Stimulated activated CD8-positive, alpha-beta memory T cell treated with anti-CD3 and anti-CD28 coated beads, Interleukin-4, amount 100 ng/mL, for 4 hours (primary cell): ENCODE measurements at regions not wholly inside any gene's neighbourhood (a gene's known extent, or its start where the extent isn't known, plus 50 kb on each side); places are given as distances from the start of the nearest gene placed in this dataset.
"Not testable (repeated sequence)": the region's sequence is repeated elsewhere in the genome, so short reads cannot be mapped to it uniquely, and the experiment has no call there.

Experiments used
- DNase-seq, 2 donors: peaks; one replicate each; pipeline ENCODE4 v3.0.0-alpha.2; 2020; ENCODE audit warnings: low read depth in 2 of 2, low spot score in 1 of 2

DNA sequence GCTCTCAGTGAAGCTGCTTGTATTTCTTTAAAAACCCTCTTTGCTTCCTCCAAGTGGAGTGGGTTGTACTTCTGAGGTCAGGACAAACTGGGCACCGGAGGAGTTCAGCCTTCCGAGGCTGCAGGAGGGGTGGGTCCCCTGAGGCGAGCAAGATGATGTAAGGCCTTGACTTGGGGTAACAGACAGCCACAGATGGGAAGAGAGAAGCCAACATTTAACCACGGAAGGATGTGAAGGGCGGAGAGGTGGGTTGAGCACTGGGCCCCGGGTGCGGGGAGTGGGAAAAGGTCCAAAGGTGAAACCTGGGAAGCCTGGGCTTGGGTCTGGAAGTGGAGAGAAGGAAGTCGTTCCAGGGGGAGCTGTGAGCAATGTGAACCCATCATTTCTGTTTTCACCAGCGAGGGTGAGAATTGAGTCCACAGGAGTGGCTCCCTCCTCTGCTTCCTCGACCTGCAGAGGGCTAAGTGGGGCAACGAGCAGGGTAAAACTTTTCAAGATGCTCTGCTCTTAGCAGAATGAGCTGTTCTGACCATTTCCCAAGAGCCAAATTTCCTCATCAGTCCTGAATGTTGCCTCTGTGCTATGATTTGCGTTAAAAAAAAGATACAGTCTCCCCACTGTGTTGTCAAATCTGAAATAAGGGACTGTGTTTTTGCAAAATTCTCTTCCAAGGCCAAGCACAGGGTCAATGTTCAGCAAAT, 137.7 kb upstream of the CRHR1 start:
- no peak for DNase-seq

DNA sequence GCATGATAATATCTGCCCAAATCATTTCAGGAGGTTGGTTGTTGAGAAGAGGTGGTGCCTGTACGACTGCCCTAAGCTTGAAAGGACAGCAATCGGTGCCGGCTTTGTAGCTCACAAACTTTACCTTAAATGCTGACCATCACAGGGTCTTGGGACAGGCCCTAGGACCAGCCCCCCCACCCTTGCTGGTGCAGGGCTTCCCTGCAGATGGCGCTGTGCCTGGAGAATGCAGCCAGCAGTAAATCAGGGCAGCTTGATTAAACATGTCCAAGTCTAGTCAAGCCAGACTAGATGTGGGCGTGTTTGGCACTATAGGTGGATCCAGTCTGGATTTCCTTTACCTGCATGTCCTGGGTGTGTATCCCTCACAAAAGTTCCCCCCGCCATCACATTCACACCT, 135.5 kb upstream of the CRHR1 start:
- DNase-seq: no peak

GRCh38 chr17:45649796-45650195, 134.3 kb upstream of the CRHR1 start:
- no peak for DNase-seq

GRCh38 chr17:45650561-45650960, 133.6 kb upstream of the CRHR1 start:
- no peak for DNase-seq

GRCh38 chr17:45651145-45651709, 132.9 kb upstream of the CRHR1 start:
- DNase-seq: no peak

GRCh38 chr17:45653616-45654015, 130.5 kb upstream of the CRHR1 start:
- no peak for DNase-seq

DNA sequence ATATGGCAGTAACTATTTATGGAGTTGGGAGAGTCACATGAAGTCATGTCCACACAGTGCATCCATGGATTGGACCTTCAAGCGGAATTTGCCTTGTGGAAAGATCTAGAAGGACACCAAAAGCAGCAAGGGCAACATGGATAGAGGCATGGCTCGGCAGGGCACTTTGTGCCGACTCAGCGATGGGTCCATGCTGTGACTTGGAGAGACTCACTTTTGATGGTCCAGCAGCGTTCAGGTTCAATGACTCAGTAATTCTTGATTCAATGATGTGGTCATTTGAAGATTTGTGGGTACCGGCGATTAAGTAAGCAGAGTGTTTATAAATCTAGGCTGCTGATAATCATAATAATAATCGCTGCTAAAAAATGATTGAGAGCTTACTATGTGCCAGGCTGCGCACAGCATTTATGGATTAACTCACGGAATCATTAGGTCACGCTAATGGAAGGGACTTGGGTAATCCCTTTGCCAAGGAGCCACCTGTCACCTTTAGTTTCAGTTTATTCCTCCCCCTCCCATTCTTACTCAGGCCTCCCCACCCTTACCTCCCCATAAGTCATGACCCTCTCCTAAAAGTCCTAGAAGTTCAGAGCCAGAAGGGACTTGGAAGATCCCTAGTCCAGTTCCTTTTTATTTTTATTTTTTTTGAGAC, 127.5 kb upstream of the CRHR1 start:
- no peak for DNase-seq

DNA sequence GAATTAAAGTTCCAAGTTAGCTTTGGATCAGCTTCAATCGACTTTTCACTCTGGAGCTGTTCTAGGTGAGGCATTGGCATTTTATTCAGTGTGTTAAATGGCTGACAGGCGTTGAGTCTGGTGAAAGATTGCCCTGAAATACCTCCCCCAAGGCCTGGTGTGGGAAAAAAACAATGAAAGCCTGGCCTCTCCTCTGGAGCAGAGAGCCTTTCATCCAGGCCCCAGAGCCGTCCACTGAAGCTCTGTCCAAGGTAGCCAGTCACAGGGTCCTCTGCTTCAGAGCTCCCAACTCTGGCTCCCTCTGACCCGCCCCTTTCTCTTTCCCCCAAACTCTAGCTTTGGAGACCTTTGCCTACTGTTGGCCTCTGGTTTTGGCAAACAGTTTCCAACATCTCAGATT, 123.6 kb upstream of the CRHR1 start:
- DNase-seq: no peak

DNA sequence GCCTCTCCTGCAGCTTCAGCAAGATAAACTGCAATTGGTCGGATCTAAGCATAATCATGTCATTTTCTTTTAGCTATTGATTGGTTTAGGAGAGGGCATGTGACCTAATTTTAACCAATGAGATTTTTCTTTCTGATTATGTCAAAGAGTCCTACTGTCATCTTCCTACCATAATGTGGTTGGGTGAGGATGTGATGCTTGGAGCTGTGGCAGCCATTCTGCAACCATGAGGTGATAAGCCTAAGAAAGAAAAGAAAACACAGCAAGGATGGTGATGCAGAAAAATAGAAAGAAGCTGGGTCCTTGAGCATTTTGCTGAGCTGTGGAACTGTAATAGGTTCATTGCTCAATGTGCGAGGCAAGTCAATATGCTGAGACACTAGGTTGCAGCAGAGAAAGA, 121.7 kb upstream of the CRHR1 start:
- no peak for DNase-seq

- no peak for DNase-seq
These were observed 120.3 kb upstream of the CRHR1 start for GRCh38 chr17:45663772-45664171.

GRCh38 chr17:45664921-45665320, 119.2 kb upstream of the CRHR1 start:
- no peak for DNase-seq

GRCh38 chr17:45666046-45666600, 118.0 kb upstream of the CRHR1 start:
- no peak for DNase-seq

GRCh38 chr17:45666641-45667040, 117.5 kb upstream of the CRHR1 start:
- no peak for DNase-seq

GRCh38 chr17:45667591-45668171, 116.4 kb upstream of the CRHR1 start:
- DNase-seq: no peak

DNA sequence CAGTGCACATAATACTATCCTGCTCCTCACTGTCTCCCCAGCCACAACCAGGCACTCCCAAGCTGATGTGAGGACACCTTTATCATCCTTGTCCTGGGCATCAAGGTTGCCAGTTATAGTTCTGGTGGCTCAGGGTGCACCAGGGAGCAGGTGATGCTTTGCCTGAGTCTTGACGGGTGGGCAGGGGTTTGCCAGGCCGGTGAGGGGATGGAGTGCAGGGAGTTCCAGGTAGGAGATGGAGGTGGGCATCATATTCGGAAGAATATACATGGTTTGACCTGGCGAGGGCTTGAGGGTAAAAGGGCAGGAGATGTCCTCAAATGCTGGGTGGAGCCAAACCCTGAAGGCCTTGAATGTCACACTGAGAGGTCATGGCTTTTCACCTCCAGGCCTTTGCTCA, 115.8 kb upstream of the CRHR1 start:
- no peak for DNase-seq

DNA sequence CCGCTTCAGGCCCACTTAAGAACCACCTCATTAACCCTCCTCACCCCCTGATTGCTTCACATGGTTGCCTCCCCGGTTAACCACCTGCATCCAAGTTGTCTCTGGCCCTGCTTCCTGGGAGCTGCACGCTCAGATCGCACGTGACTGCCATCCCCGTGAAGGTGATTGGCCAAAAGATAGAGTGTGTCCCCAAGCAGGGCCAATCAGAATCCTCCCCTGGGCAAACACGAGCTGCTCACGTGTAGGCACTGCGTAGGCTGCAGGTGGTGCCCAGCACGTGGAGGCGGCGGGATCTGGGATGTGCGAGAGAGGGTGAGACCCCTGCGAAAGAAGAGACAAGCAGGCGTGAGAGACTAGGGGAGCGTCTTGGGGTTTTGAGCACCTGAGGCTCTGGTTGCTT, 111.8 kb upstream of the CRHR1 start:
- no peak for DNase-seq

DNA sequence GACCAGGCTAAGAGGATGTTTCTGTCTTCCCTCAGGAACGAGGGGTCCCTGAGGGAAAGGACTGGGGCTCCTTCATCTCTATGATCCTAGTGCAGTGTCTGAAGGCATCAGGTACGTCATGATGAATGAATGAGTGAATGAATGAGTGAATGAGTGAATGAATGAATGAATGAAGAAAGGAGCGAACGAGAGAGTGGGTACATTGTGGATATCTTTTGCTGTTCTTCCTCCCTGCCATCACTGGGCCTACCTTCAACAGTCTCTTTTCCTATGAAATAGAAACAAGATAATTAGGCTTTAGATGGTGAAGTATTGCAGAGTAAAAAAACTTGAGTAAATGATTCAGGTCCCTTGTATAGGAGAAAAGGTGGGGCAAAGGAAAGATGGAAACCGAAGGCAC, 111.3 kb upstream of the CRHR1 start:
- DNase-seq: no peak

DNA sequence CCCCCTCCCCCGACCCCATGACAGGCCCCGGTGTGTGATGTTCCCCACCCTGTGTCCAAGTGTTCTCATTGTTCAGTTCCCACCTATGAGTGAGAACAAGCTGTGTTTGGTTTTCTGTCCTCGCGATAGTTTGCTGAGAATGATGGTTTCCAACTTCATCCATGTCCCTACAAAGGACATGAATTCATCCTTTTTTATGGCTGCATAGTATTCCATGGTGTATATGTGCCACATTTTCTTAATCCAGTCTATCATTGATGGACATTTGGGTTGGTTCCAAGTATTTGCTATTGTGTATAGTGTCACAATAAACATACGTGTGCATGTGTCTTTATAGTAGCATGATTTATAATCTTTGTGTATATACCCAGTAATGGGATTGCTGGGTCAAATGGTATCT, 110.4 kb upstream of the CRHR1 start:
- not testable (repeated sequence) for DNase-seq

GRCh38 chr17:45675012-45675411, 109.1 kb upstream of the CRHR1 start:
- no peak for DNase-seq

DNA sequence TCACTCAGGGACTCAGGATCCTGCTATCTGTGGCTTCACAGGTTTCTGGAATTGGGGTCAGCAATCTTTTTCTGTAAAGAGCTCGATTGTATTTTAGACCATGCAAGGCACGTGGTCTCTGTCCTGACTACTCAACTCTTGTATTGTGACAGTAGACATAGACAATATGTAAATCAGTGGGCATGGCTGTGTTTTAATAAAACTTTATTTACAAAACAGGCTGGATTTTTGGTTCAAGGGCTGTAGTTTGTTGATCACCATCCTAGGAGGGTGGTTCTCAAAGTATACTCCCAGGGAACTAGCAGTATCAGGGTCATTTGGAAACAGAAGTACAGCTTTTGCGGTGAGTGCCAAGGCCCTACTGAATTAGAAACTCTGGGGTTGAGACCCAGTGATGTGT, 108.2 kb upstream of the CRHR1 start:
- no peak for DNase-seq

GRCh38 chr17:45676695-45677094, 107.4 kb upstream of the CRHR1 start:
- no peak for DNase-seq

DNA sequence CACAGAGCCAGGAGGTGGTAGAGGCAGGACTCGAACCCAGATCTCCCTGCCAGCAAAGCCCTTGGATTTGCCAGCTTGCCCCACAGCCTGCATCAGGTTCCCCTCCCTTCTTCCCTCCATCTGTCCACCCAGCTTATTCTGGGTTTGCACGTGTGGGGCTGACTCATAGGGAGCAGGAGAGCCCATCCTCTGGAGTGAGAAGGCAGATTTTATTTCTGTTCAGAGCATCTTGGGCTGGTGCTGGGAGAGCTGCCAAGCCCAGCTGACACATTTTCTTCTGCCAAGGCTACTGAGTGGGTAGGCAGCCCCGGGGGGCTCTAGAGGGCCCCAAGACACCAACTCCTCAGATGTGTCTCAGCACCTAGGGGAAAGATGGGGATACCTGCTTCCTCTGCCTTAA, 106.3 kb upstream of the CRHR1 start:
- no peak for DNase-seq
